Heart left ventricle (tissue), 13 donors: ENCODE measurements at regions not wholly inside any gene's neighbourhood (a gene's known extent, or its start where the extent isn't known, plus 50 kb on each side); places are given as distances from the start of the nearest gene placed in this dataset.

ENCODE experiments used
- CTCF ChIP-seq, 12 donors: fragments of 200-600 bp; sonication (generic) in 4 of 12; IDR thresholded peaks; one replicate each; pipeline versions ENCODE4 v1.5.0 to v1.8.0; 2018 to 2022; ENCODE audit warnings: antibody characterized with exemption in 12 of 12, mild to moderate bottlenecking in 5 of 12
- POLR2A ChIP-seq, 2 donors: fragments of 450-650 bp; IDR thresholded peaks; one replicate each; pipeline ENCODE4 v1.6.1; 2017; ENCODE audit warnings: antibody characterized with exemption in 2 of 2, mild to moderate bottlenecking in 2 of 2, moderate library complexity in 2 of 2
- donor health status: ischemic (EF 13 %, LVEDD 7.1; RV severe dilation, severe dysfunction).
- donor health status: DM: no; HTN: yes; CAD: no.
- donor health status: DM: no; HTN: no; CAD: no.
- donor health status: ischemic (EF 25% LVEDD 6.9; RV normal size, moderate dysfunction).
- donor health status: ischemic (EF 25% LVEDD 5.7; RV mildly dilated, moderate dysfunction).
- donor health status: ischemic (EF 35%, LVEDD 5.7; RV mildly dilated, moderate dysfunction).
- donor health status: nonischemic (EF 11% LVEDD 7.7; RV severe dilation, severe dysfunction).
- donor health status: DM: yes; HTN: yes; CAD: no.
- donor health status: PGD.
- donor health status: ischemic (EF 29% LVEDD 5.4; RV normal size, mild dysfunction).
- donor health status: nonischemic (EF 23%, LVEDD 6.1; RV moderate dilation, normal function).

- TF ChIP-seq CTCF (IDR thresholded peaks at IDR 0.05) (no peak), POLR2A (IDR thresholded peaks at IDR 0.05) (no peak)
Measured at GRCh38 chr15:37876900-37877299, 57.5 kb upstream of the TMCO5A start.
